H7 (cell line): ENCODE measurements at regions not wholly inside any gene's neighbourhood (a gene's known extent, or its start where the extent isn't known, plus 50 kb on each side); places are given as distances from the start of the nearest gene placed in this dataset.
"Not testable (repeated sequence)": the region's sequence is repeated elsewhere in the genome, so short reads cannot be mapped to it uniquely, and the experiment has no call there.

Experiments
- DNase-seq: peaks from one replicate; pipeline ENCODE4 v3.0.0; 2012
- H3K27me3 ChIP-seq: 2 replicates; pipeline ENCODE4 v1.6.0; 2011; ENCODE audit warnings: mild to moderate bottlenecking, low read length; ENCODE audit not compliant: control insufficient read depth, insufficient read depth
- H3K36me3 ChIP-seq: replicated peaks from 2 replicates; pipeline ENCODE4 v1.5.1; 2011; ENCODE audit warnings: low read length; ENCODE audit not compliant: control insufficient read depth, insufficient read depth
- H3K4me3 ChIP-seq: 2 replicates; pipeline ENCODE4 v1.5.1; 2011; ENCODE audit warnings: low read depth, mild to moderate bottlenecking, control low read depth, low read length, moderate library complexity; ENCODE audit not compliant: insufficient read depth

DNA sequence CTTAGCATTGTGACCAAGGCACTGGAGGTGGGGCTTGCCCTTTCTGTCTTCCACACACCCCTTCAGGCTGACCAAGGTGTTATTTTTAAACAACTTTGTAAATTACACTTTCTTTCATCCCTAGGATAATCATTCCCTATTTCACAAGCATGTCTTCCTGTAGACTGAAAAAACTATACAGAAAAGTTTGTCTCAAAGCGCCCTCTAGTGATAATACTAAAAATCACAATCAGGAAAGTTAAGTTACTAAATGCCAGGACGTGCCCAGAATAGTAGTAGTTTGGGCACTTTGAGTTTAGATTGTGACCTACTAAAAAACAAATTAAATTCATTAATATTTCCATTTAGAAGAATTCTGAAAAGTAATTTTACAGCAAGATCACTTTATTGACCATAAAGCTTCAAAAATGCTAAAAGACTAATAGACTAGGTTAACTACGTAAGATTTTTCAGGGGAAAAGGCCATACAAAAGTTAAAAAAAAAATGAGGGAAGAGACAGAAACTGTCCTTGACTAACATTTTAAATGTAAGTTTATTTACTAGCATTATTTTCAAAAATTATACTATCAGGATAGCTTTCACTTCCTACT is 123.3 kb upstream of the DUSP22 start:
- Histone ChIP-seq H3K27me3 (no peaks in the 10 kb centered on the region), H3K4me3 (no peak overlapping the region)
- DNase-seq = peak; percentile 62

DNA sequence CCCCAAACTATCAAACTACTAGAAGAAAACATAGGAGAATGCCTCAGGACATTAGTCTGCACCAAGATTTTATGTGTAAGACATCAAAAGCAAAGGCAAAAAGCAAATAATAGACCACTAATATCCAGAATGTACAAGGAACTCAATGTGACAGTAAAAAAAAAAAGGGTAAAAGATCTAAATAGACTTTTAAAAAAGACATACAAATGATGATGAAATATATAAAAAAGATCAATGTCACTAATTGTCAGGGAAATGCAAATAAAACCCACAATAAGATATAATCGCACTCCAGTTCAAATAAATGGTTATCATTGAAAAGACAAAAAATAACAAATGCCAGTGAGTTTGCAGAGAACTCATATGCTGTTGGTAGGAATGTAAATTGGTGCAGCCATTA is 118.3 kb upstream of the DUSP22 start:
- no peak overlapping the region for H3K4me3 ChIP-seq
- DNase-seq = no peak
- no peaks in the 10 kb centered on the region for H3K27me3 ChIP-seq
- no peaks in the 10 kb centered on the region for H3K36me3 ChIP-seq

More for the DNA sequence above, 123.3 kb upstream of the DUSP22 start:
- H3K36me3 ChIP-seq = no peaks in the 10 kb centered on the region

- no peaks in the 10 kb centered on the region for H3K36me3 ChIP-seq
- no peaks in the 10 kb centered on the region for H3K27me3 ChIP-seq
- H3K4me3 ChIP-seq = no peak overlapping the region
- DNase-seq = no peak
Observed at GRCh38 chr6:175680-176079, 116.6 kb upstream of the DUSP22 start.

DNA sequence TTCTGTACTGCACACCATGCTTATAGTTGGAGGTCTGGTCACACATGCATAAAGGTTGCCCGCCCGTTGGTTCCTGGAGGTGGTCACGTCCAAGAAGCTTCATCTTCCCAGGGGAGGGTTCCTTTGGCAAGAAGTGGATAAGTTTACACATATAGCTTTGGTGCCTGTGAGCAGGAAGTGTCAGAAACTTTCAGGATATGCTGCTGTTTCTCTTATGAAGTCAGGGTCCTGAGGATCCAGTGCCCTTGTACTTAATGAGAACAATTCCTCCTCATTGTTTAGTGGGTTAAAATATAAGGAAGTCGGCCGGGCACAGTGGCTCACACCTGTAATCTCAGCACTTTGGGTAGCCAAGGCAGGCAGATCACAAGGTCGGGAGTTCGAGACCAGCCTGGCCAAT is 115.5 kb upstream of the DUSP22 start:
- H3K4me3 ChIP-seq = no peak overlapping the region
- no peaks in the 10 kb centered on the region for H3K27me3 ChIP-seq
- H3K36me3 ChIP-seq = no peaks in the 10 kb centered on the region
- no peak for DNase-seq

- no peaks in the 10 kb centered on the region for H3K27me3 ChIP-seq
- no peak for DNase-seq
- no peak overlapping the region for H3K4me3 ChIP-seq
- H3K36me3 ChIP-seq = no peaks in the 10 kb centered on the region
Observed at GRCh38 chr6:178119-178518, 114.2 kb upstream of the DUSP22 start.

DNA sequence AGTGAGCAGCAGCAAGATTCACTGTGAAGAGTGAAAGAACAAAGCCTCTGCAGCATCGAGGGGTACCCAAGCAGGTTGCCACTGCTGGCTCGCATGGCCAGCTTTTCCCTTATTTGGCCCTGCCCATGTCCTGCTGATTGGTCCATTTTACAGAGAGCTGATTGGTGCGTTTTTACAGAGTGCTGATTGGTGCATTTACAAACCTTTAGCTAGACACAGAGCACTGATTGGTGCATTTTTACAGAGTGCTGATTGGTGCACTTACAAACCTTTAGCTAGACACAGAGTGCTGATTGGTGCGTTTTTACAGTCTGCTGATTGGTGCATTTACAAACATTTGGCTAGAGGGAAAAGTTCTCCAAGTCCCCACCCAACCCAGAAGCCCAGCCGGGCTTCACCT is 113.4 kb upstream of the DUSP22 start:
- DNase-seq, H3K27me3 ChIP-seq, H3K36me3 ChIP-seq, H3K4me3 ChIP-seq: not testable (repeated sequence)

- H3K27me3 ChIP-seq = no peaks in the 10 kb centered on the region
- DNase-seq = no peak
- no peaks in the 10 kb centered on the region for H3K36me3 ChIP-seq
- H3K4me3 ChIP-seq = no peak overlapping the region
Observed at GRCh38 chr6:179340-179950, 112.8 kb upstream of the DUSP22 start.

GRCh38 chr6:180091-180694 is 112.1 kb upstream of the DUSP22 start:
- not testable (repeated sequence) for DNase-seq, H3K4me3 ChIP-seq, H3K27me3 ChIP-seq, H3K36me3 ChIP-seq

DNA sequence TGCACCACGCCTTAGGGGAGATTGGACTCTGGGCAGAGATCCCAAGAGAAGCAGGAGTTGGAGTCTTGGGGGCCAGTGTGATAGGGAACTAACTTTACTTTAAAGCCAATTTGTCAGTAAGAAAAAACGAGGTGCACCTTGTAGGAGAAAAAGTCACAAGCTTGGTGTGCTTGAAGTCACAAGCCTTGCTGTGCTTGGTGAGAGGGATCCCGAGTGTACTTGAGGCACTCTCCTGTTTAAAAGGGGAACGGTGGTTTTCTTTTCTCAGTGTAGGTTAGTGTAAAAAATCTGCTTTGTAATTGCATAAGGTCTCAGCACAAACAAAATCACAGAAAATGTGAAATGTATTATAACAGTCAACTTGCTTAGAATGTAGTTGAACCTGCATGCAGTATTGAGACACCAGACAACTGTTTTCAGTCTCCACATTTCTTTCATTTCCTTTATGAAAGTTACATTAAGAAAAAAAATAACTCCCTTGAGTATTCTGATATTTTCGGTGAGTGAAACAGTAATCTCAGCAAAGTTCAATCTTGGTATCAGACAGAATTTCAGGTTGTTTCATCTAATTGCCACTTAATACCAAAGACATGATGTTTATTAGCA is 111.1 kb upstream of the DUSP22 start:
- no peaks in the 10 kb centered on the region for H3K27me3 ChIP-seq
- no peak for DNase-seq
- H3K4me3 ChIP-seq = no peak overlapping the region
- H3K36me3 ChIP-seq = no peaks in the 10 kb centered on the region

- DNase-seq = no peak
- no peak overlapping the region for H3K4me3 ChIP-seq
- no peaks in the 10 kb centered on the region for H3K36me3 ChIP-seq
- H3K27me3 ChIP-seq = no peaks in the 10 kb centered on the region
Observed at GRCh38 chr6:183668-184067, 108.6 kb upstream of the DUSP22 start.

DNA sequence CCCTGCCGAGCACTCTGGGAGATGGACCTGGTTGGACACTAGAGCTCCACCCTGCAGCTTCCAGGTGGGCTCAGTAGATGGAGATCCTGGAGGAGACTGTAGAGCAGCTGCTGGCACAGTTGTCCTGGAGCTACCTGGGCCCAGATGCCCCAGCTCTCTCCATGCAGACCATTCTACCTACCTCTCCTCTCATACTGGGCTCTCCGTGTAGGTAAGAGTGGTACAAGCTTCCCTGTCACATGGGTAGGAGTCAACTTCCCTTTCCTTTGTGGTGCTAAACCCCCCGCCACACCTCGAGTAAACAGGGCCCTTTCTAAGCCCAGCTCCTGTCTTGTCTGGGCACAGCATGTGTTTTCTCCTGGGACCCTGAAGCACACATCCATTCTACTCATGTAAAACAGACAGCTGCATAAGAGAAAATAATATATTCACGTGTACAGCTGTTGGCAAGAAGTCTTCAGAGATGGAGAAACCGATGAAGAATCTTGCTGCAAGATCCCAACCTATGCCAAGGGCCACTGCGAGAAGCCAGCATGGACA is 108.1 kb upstream of the DUSP22 start:
- Histone ChIP-seq H3K27me3 (no peaks in the 10 kb centered on the region), H3K4me3 (no peak overlapping the region), H3K36me3 (no peaks in the 10 kb centered on the region)
- DNase-seq = no peak

GRCh38 chr6:186340-186965 is 105.8 kb upstream of the DUSP22 start:
- Histone ChIP-seq H3K36me3 (no peaks in the 10 kb centered on the region), H3K27me3 (no peaks in the 10 kb centered on the region), H3K4me3 (no peak overlapping the region)
- no peak for DNase-seq

DNA sequence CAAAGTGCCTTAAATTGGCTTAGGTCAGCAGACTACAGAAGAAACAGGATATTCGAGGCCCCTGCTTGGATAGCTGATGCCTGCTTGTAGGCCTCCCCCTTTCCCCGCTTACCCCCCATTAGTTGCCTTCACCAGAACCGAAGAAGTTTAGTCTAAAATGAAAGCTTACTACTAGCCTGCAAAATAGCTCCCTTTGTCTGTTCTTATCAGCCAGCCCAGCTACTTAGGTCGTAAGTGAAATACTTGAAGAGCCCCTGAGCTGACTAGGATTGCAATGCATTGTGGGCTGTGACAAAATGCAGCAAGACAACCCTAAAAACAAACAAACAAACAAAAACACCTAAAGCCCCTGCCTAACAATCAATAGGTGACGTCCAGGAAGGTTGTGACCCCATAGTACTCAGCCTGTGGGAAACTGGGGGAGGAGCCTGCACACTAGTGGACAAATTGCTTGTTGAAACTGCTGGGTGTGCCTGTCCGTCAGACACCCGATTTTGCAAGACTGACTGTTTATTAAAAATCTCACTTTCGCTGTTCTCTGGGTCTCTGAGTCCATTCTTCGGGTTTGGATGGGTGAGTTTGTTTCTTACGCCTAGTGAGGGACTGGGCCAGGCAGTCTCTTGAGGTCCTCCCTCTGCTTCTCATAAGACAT is 105.0 kb upstream of the DUSP22 start:
- no peak overlapping the region for H3K4me3 ChIP-seq
- no peaks in the 10 kb centered on the region for H3K27me3 ChIP-seq
- DNase-seq = no peak

GRCh38 chr6:188821-189655 is 103.2 kb upstream of the DUSP22 start:
- no peaks in the 10 kb centered on the region for H3K36me3 ChIP-seq
- H3K4me3 ChIP-seq = no peak overlapping the region
- H3K27me3 ChIP-seq = no peaks in the 10 kb centered on the region
- peak; percentile 93 for DNase-seq

More for the DNA sequence above, 105.0 kb upstream of the DUSP22 start:
- H3K36me3 ChIP-seq = no peaks in the 10 kb centered on the region
